ENCODE measurements at regions not wholly inside any gene's neighbourhood (a gene's known extent, or its start where the extent isn't known, plus 50 kb on each side); places are given as distances from the start of the nearest gene placed in this dataset.

- no peak for TF ChIP-seq FOXP2 (optimal IDR thresholded peaks at IDR 0.05; ENCODE audit: borderline replicate concordance, extremely low read depth, extremely low read length, insufficient read depth)
- TF ChIP-seq TAF1 (IDR thresholded peaks at IDR 0.05; ENCODE audit: borderline replicate concordance, insufficient read depth, low read length) = no peak
Observed at GRCh38 chr7:69199661-69200060, 398.6 kb upstream of the AUTS2 start.

GRCh38 chr7:69203871-69204270 lies 394.4 kb upstream of the AUTS2 start:
- TF ChIP-seq POLR2AphosphoS5 (IDR thresholded peaks at IDR 0.05; ENCODE audit: low read depth, low read length) (no peak), FOXP2 (optimal IDR thresholded peaks at IDR 0.05; ENCODE audit: borderline replicate concordance, extremely low read depth, extremely low read length, insufficient read depth) (no peak), REST (IDR thresholded peaks at IDR 0.05; ENCODE audit: insufficient read depth in 1 of 2, low read depth in 2 of 2, low read length in 2 of 2) (no peak), SIN3A (IDR thresholded peaks at IDR 0.05; ENCODE audit: borderline replicate concordance, insufficient read depth, low read length) (no peak), TAF1 (IDR thresholded peaks at IDR 0.05; ENCODE audit: borderline replicate concordance, insufficient read depth, low read length) (no peak)

GRCh38 chr7:69204943-69205342 lies 393.3 kb upstream of the AUTS2 start:
- TF ChIP-seq POLR2AphosphoS5 (IDR thresholded peaks at IDR 0.05; ENCODE audit: low read depth, low read length) (no peak), REST (IDR thresholded peaks at IDR 0.05; ENCODE audit: insufficient read depth in 1 of 2, low read depth in 2 of 2, low read length in 2 of 2) (no peak), SIN3A (IDR thresholded peaks at IDR 0.05; ENCODE audit: borderline replicate concordance, insufficient read depth, low read length) (no peak), FOXP2 (optimal IDR thresholded peaks at IDR 0.05; ENCODE audit: borderline replicate concordance, extremely low read depth, extremely low read length, insufficient read depth) (no peak), TAF1 (IDR thresholded peaks at IDR 0.05; ENCODE audit: borderline replicate concordance, insufficient read depth, low read length) (no peak)

GRCh38 chr7:69205581-69205980 lies 392.7 kb upstream of the AUTS2 start:
- no peak for TF ChIP-seq TAF1 (IDR thresholded peaks at IDR 0.05; ENCODE audit: borderline replicate concordance, insufficient read depth, low read length)
- TF ChIP-seq SIN3A (IDR thresholded peaks at IDR 0.05; ENCODE audit: borderline replicate concordance, insufficient read depth, low read length) = no peak
- no peak for TF ChIP-seq REST (IDR thresholded peaks at IDR 0.05; ENCODE audit: insufficient read depth in 1 of 2, low read depth in 2 of 2, low read length in 2 of 2)
- no peak for TF ChIP-seq POLR2AphosphoS5 (IDR thresholded peaks at IDR 0.05; ENCODE audit: low read depth, low read length)
- TF ChIP-seq FOXP2 (optimal IDR thresholded peaks at IDR 0.05; ENCODE audit: borderline replicate concordance, extremely low read depth, extremely low read length, insufficient read depth) = no peak

GRCh38 chr7:69208276-69208675 lies 390.0 kb upstream of the AUTS2 start:
- no peak for TF ChIP-seq TAF1 (IDR thresholded peaks at IDR 0.05; ENCODE audit: borderline replicate concordance, insufficient read depth, low read length)
- TF ChIP-seq SIN3A (IDR thresholded peaks at IDR 0.05; ENCODE audit: borderline replicate concordance, insufficient read depth, low read length) = no peak
- no peak for TF ChIP-seq FOXP2 (optimal IDR thresholded peaks at IDR 0.05; ENCODE audit: borderline replicate concordance, extremely low read depth, extremely low read length, insufficient read depth)
- TF ChIP-seq POLR2AphosphoS5 (IDR thresholded peaks at IDR 0.05; ENCODE audit: low read depth, low read length) = no peak
- no peak for TF ChIP-seq REST (IDR thresholded peaks at IDR 0.05; ENCODE audit: insufficient read depth in 1 of 2, low read depth in 2 of 2, low read length in 2 of 2)

Data from PFSK-1 (cell line).